ENCODE measurements at regions not wholly inside any gene's neighbourhood (a gene's known extent, or its start where the extent isn't known, plus 50 kb on each side); places are given as distances from the start of the nearest gene placed in this dataset.
"Not testable (repeated sequence)": the region's sequence is repeated elsewhere in the genome, so short reads cannot be mapped to it uniquely, and the experiment has no call there.

GRCh38 chrX:123788193-123788592 lies 55.3 kb upstream of the THOC2 start:
- not testable (repeated sequence) for DNase-seq

- no peak for DNase-seq
These were observed 55.9 kb upstream of the THOC2 start for GRCh38 chrX:123788744-123789143.

GRCh38 chrX:123797543-123798447 lies 62.1 kb upstream of the XIAP start:
- no peak for DNase-seq

- not testable (repeated sequence) for DNase-seq
These were observed 61.0 kb upstream of the XIAP start for GRCh38 chrX:123798706-123799430.

- DNase-seq, result no peak
These were observed 58.0 kb upstream of the XIAP start for GRCh38 chrX:123801901-123802300.

GRCh38 chrX:123803331-123803983 lies 56.4 kb upstream of the XIAP start:
- DNase-seq, result peak; percentile 57

- not testable (repeated sequence) for DNase-seq
These were observed 55.9 kb upstream of the XIAP start for GRCh38 chrX:123803984-123804365.

GRCh38 chrX:123807835-123808416 lies 51.9 kb upstream of the XIAP start:
- no peak for DNase-seq

- DNase-seq, result no peak
These were observed 49.9 kb upstream of the XIAP start for GRCh38 chrX:123809854-123810375.

All from CD4-positive, alpha-beta T cell treated with Interleukin-4 for 4 hours (primary cell).